Astrocyte of the spinal cord (primary cell): ENCODE measurements at regions not wholly inside any gene's neighbourhood (a gene's known extent, or its start where the extent isn't known, plus 50 kb on each side); places are given as distances from the start of the nearest gene placed in this dataset.

ENCODE experiments used
- DNase-seq: peaks from one replicate; pipeline ENCODE4 v3.0.0; 2011; ENCODE audit warnings: low read depth, low spot score
- H3K4me3 ChIP-seq: 2 replicates; pipeline ENCODE4 v1.5.1; 2011; ENCODE audit warnings: low read depth, mild to moderate bottlenecking, low read length, moderate library complexity
- CTCF ChIP-seq: IDR thresholded peaks from 2 replicates; pipeline ENCODE4 v1.5.1; 2012; ENCODE audit warnings: low read depth, mild to moderate bottlenecking, low read length, inconsistent platforms
- in situ Hi-C: cut with HindIII; loops from 2 replicates; pipeline ENCODE4 v1.10.0; 2017; ENCODE audit warnings: low sequenced_read_pairs

DNA sequence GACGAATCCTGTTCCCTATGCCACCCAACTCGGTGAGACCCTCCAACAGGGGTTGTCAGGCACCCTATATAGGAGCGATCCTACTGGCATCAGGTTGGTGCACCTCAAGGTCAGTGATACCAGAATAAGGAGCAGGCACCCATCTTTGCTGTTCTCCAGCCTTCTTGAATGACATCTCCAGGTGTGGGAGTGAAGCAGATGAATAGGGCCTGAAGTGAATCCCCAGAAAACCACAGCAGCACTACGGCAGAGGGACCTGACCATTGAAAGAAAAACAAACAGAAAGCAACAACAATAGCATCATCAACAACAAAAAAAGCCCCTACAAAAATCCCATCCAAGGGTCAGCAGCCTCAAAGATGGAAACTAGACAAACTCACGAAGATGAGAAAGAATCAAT lies 445.2 kb upstream of the ATP2B1 start:
- in situ Hi-C loops: no loop called here
- no peak overlapping the region for H3K4me3 ChIP-seq
- no peak for TF ChIP-seq CTCF
- DNase-seq: no peak

DNA sequence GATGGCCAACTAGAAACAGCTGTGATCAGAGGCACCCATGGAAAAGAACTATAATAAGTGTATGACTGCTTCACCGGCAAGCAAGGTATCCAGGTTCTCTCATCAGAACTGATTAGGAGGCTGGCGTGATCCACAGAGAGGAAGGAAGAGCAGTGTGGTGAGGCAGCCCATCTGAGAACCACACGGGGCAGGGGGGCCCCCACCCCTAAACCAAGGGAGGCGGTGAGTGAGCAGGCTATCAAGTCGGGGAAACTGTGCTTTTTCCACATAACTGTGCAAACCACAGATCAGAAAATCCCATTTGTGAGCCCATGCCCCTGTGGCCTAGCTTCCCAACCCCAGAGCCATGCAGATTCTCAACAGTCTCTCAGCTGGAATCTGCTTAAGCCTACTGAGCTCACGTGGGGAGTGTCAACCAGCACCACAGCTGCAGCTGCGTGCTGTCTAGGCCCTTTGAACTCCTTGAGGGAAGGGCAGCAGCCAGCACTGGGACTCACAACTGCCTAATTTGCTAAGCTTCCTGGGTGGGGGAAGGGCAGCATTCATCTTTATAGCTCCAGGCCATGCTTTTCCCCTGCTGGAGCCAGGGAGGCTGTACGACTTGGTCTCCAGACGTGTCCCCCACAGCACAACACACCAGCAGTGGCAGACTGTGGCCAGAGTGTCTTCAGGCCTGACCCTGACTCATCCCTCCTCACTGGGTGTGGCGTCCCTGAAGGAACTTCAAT lies 444.4 kb upstream of the ATP2B1 start:
- no peak overlapping the region for H3K4me3 ChIP-seq
- no peak for DNase-seq
- no peak for TF ChIP-seq CTCF
- in situ Hi-C loops: no loop called here

DNA sequence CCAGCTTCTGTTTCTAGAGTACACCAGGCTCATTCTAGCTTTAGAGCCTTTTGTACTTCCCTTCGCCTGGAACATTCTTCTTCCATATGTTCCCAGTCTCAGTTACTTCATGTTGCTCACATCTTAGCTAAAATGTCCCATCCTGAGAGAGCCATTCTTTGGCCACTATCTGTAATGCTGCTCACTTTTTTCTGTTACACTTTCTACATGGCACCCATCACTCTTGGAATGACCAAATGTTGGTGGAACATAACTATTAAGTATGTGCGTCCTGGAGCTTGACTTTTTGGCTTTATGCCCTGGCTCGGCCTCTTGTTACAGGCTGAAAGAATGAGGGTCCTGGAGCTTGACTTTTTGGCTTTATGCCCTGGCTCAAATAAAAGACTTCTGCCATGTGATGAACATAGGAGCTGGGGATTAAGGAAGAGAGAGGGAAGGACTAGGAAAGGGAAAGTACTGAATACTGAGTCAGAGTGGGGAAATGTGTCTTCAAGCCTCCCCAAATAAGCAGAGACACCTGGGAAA lies 442.9 kb upstream of the ATP2B1 start:
- in situ Hi-C loops: no loop called here
- no peak for TF ChIP-seq CTCF
- DNase-seq: no peak
- no peak overlapping the region for H3K4me3 ChIP-seq

GRCh38 chr12:90149453-90149852 lies 440.8 kb upstream of the ATP2B1 start:
- in situ Hi-C loops: no loop called here
- DNase-seq: no peak
- TF ChIP-seq CTCF: no peak
- H3K4me3 ChIP-seq: no peak overlapping the region

- no peak overlapping the region for H3K4me3 ChIP-seq
- DNase-seq: no peak
- in situ Hi-C loops: no loop called here
- no peak for TF ChIP-seq CTCF
Measured at GRCh38 chr12:90129366-90130030, 420.9 kb upstream of the ATP2B1 start.

- TF ChIP-seq CTCF: no peak
- no peak overlapping the region for H3K4me3 ChIP-seq
- in situ Hi-C loops: no loop called here
- DNase-seq: no peak
Measured at GRCh38 chr12:90128526-90128925, 419.9 kb upstream of the ATP2B1 start.
